ENCODE measurements at regions not wholly inside any gene's neighbourhood (a gene's known extent, or its start where the extent isn't known, plus 50 kb on each side); places are given as distances from the start of the nearest gene placed in this dataset.
"Not testable (repeated sequence)": the region's sequence is repeated elsewhere in the genome, so short reads cannot be mapped to it uniquely, and the experiment has no call there.

- DNase-seq (ENCODE audit: low spot score); H3K9me3 Mint-ChIP-seq; H3K36me3 Mint-ChIP-seq (ENCODE audit: low read depth); H3K27ac Mint-ChIP-seq; H3K4me1 Mint-ChIP-seq (ENCODE audit: low read depth); H3K27me3 Mint-ChIP-seq (ENCODE audit: insufficient read depth); intact Hi-C loops (cut with micrococcal nuclease); H3K4me3 Mint-ChIP-seq: not testable (repeated sequence)
Measured at GRCh38 chr6:142016666-142017065, 116.1 kb upstream of the GJE1 start.

GRCh38 chr6:142015463-142015862, 117.3 kb upstream of the GJE1 start:
- H3K9me3 Mint-ChIP-seq; intact Hi-C loops (cut with micrococcal nuclease); H3K36me3 Mint-ChIP-seq (ENCODE audit: low read depth); H3K4me3 Mint-ChIP-seq; H3K27ac Mint-ChIP-seq; H3K4me1 Mint-ChIP-seq (ENCODE audit: low read depth); DNase-seq (ENCODE audit: low spot score); H3K27me3 Mint-ChIP-seq (ENCODE audit: insufficient read depth): not testable (repeated sequence)

DNA sequence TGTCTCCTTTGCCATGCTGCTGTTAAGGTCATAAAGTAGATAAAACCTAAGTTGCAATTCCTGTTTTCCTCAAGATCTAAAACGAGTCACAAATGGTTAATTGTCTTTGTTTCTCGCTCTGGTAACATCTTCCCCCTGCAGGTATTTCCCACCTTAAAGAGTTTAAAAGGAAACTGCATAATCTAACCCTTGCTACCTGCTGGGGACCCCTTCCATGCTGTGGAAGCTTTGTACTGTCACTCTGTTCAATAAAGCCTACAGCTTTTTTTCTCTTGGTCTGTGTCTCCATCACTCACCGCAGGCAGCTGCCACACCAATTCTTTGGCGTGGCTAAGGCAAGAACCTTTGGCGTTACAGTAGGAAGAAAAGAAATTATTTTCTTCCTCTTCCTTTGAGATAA, 117.7 kb upstream of the GJE1 start:
- H3K36me3 Mint-ChIP-seq (ENCODE audit: low read depth): no peaks in the 10 kb centered on the region
- intact Hi-C loops (cut with micrococcal nuclease): no loop called here

DNA sequence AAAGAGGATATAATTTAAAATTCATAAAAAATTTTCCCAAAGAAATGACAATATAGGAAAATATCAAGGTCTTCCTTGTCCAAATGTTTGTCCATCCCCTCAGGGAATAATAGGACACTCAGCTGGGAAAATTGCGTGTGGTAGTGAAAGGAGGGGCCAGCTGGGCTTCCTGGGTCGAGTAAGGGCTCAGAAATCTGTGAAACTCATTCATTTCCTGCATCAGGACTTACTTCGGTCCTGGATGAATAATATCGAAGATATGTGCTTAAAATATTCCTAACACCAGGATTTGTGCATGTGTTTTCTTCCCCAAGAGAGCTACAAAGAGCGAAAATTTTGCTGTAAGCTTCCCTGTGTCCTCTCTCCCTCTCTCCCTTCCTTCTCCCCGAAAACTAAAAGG, 118.2 kb upstream of the GJE1 start:
- Mint-ChIP-seq H3K9me3 (no peaks in the 10 kb centered on the region), H3K27me3 (ENCODE audit: insufficient read depth) (peaks cover 1% of the 10 kb centered on the region), H3K4me1 (ENCODE audit: low read depth) (peaks cover 4% of the 10 kb centered on the region), H3K36me3 (ENCODE audit: low read depth) (no peaks in the 10 kb centered on the region), H3K4me3 (no peak overlapping the region), H3K27ac (no peak overlapping the region)
- DNase-seq (ENCODE audit: low spot score): no peak
- intact Hi-C loops (cut with micrococcal nuclease): no loop called here

More for the DNA sequence above, 117.7 kb upstream of the GJE1 start:
- Mint-ChIP-seq H3K9me3 (no peaks in the 10 kb centered on the region), H3K4me1 (ENCODE audit: low read depth) (peaks cover 4% of the 10 kb centered on the region), H3K27ac (no peak overlapping the region), H3K4me3 (no peak overlapping the region), H3K27me3 (ENCODE audit: insufficient read depth) (peaks cover 1% of the 10 kb centered on the region)
- DNase-seq (ENCODE audit: low spot score): no peak

DNA sequence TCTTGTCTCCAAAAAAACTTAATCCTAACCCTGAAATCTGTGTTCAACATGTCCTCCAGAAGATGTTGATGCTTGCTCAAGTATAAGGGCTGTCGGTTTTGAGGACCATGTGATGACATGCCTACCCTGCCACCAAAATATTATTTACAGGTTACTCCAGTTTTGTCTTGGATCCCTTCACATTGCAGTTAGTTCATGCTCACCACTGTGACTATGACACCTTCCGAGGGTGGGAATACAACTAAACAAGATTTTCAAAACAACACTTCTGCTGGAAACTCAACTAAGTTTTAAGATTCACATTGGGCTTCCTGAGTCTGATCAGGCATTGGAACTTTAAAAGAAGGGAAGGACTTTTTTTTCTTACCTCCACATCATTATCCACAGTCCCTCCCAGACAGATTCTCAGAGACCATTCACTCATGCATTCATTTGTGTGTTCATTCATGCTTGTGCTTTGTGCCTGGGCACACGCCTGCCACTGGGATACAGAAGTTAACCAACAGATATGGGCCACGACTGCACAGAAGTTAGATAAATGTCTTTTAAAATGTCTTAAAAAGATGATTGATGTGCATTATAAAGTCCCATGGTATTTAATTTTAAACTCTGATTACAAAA, 118.7 kb upstream of the GJE1 start:
- Mint-ChIP-seq H3K4me3 (no peak overlapping the region), H3K27me3 (ENCODE audit: insufficient read depth) (peaks cover 1% of the 10 kb centered on the region), H3K4me1 (ENCODE audit: low read depth) (peaks cover 4% of the 10 kb centered on the region), H3K36me3 (ENCODE audit: low read depth) (no peaks in the 10 kb centered on the region), H3K27ac (no peak overlapping the region), H3K9me3 (no peaks in the 10 kb centered on the region)
- DNase-seq (ENCODE audit: low spot score): no peak
- intact Hi-C loops (cut with micrococcal nuclease): no loop called here

DNA sequence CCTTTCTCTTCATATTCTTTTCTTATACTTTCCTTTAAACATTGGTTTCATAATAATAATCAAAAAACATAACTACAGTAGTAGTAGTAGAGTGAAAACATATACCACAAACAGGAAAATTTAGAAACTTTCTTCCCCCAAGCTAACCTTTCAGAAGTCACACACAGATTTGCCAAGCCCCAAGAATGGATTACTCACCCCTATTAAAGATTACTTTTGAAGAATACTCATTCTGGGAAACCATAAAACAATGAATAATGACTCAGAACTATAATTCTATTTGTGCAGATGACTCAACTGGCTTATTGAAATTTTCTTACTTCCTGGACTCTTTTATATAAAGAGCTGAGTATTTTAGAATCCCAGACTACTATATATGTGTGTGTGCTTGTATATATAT, 119.4 kb upstream of the GJE1 start:
- H3K4me1 Mint-ChIP-seq (ENCODE audit: low read depth): peaks cover 4% of the 10 kb centered on the region
- intact Hi-C loops (cut with micrococcal nuclease): no loop called here
- no peak for DNase-seq (ENCODE audit: low spot score)
- no peaks in the 10 kb centered on the region for H3K9me3 Mint-ChIP-seq
- no peaks in the 10 kb centered on the region for H3K36me3 Mint-ChIP-seq (ENCODE audit: low read depth)
- H3K27me3 Mint-ChIP-seq (ENCODE audit: insufficient read depth): peaks cover 1% of the 10 kb centered on the region
- no peak overlapping the region for H3K27ac Mint-ChIP-seq
- no peak overlapping the region for H3K4me3 Mint-ChIP-seq

DNA sequence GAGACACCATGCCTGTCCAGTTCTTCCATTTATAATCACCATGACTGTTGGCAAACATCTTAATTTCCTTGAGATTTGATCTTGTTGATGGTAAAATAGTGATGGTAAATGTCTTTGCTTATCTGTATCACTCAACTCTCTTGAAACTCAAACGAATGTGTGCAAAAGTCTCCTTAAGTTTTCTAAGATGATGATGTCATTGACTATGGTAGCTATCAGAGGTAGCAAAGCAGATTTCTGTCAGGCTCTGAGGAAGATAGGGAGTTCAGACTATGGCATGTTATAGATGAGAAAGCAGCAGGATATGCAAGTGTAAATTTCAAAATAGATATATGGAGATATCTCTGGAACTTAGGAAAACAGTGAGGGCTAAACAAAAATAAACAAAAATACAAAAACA, 121.0 kb upstream of the GJE1 start:
- Mint-ChIP-seq H3K27me3 (ENCODE audit: insufficient read depth) (peaks cover 1% of the 10 kb centered on the region), H3K4me3 (no peak overlapping the region), H3K9me3 (no peaks in the 10 kb centered on the region), H3K27ac (no peak overlapping the region), H3K4me1 (ENCODE audit: low read depth) (peaks cover 4% of the 10 kb centered on the region), H3K36me3 (ENCODE audit: low read depth) (no peaks in the 10 kb centered on the region)
- DNase-seq (ENCODE audit: low spot score): no peak
- intact Hi-C loops (cut with micrococcal nuclease): no loop called here

DNA sequence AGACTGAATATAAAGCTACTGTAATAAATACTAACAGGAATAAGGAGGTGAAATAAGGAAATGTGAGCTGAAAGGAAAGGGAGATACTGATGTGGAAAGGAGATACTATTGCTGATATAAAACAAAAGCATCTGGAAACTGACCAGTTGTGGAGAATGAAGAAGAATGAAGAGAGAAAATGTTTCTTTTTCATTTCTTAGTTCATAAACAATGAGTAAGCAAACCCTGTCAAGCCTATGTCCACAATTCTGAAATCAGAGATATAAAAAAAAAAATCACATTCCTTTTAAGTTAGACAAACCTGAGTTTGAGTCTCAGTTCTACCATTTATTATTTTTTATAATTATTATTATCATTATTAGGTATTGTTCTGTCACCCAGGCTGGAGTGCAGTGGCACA, 121.6 kb upstream of the GJE1 start:
- intact Hi-C loops (cut with micrococcal nuclease): no loop called here
- DNase-seq (ENCODE audit: low spot score): no peak
- Mint-ChIP-seq H3K4me3 (no peak overlapping the region), H3K27me3 (ENCODE audit: insufficient read depth) (peaks cover 1% of the 10 kb centered on the region), H3K36me3 (ENCODE audit: low read depth) (no peaks in the 10 kb centered on the region), H3K27ac (no peak overlapping the region), H3K9me3 (no peaks in the 10 kb centered on the region), H3K4me1 (ENCODE audit: low read depth) (peaks cover 4% of the 10 kb centered on the region)

DNA sequence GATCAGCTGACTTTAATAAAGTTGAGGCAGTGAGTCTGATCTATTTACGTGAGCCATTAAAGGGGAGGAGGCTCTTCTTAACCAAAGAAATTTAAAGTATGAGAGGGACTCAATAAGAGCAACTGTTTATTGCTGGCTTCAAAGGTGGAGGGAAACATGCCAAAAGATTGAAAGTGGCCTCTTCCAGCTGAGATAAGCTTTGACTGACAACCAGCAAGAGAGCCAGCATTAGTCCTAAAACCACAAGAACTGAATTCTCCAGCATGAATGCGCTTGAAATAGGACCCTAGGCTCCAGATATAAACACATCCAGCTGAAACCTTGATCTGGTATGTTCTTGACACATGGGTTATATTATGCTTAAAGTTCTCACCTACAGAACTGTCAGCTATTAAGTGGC, 123.1 kb upstream of the GJE1 start:
- no peaks in the 10 kb centered on the region for H3K9me3 Mint-ChIP-seq
- H3K27ac Mint-ChIP-seq: no peak overlapping the region
- peaks cover 4% of the 10 kb centered on the region for H3K4me1 Mint-ChIP-seq (ENCODE audit: low read depth)
- no peak for DNase-seq (ENCODE audit: low spot score)
- intact Hi-C loops (cut with micrococcal nuclease): no loop called here
- peaks cover 1% of the 10 kb centered on the region for H3K27me3 Mint-ChIP-seq (ENCODE audit: insufficient read depth)
- H3K36me3 Mint-ChIP-seq (ENCODE audit: low read depth): no peaks in the 10 kb centered on the region
- no peak overlapping the region for H3K4me3 Mint-ChIP-seq

DNA sequence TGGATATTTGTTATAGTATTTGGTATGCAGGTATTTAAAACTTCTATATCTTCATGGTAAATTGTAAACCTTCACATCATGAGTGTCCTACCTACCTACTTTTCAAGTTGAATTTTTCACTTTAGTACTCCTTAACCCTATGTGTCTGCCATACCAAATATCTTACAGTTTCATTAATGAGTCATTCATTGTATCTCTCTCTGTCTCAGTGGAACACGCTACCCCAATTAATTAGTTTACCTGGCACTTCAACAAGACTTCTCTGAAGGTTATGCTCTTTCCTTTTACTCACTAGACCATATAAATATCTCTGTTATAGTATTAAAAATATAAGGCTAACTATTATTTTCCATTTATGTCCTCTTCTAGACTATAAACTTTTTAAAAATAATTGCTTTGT, 123.9 kb upstream of the GJE1 start:
- no peak for DNase-seq (ENCODE audit: low spot score)
- Mint-ChIP-seq H3K4me1 (ENCODE audit: low read depth) (peaks cover 4% of the 10 kb centered on the region), H3K27me3 (ENCODE audit: insufficient read depth) (peaks cover 1% of the 10 kb centered on the region), H3K27ac (no peak overlapping the region), H3K9me3 (no peaks in the 10 kb centered on the region), H3K36me3 (ENCODE audit: low read depth) (no peaks in the 10 kb centered on the region), H3K4me3 (no peak overlapping the region)
- intact Hi-C loops (cut with micrococcal nuclease): no loop called here

- H3K9me3 Mint-ChIP-seq: no peaks in the 10 kb centered on the region
- no peak overlapping the region for H3K27ac Mint-ChIP-seq
- no peak for DNase-seq (ENCODE audit: low spot score)
- H3K36me3 Mint-ChIP-seq (ENCODE audit: low read depth): no peaks in the 10 kb centered on the region
- H3K27me3 Mint-ChIP-seq (ENCODE audit: insufficient read depth): peaks cover 1% of the 10 kb centered on the region
- intact Hi-C loops (cut with micrococcal nuclease): no loop called here
- peaks cover 2% of the 10 kb centered on the region for H3K4me1 Mint-ChIP-seq (ENCODE audit: low read depth)
- no peak overlapping the region for H3K4me3 Mint-ChIP-seq
Measured at GRCh38 chr6:142008016-142008735, 124.5 kb upstream of the GJE1 start.

- Mint-ChIP-seq H3K9me3 (no peaks in the 10 kb centered on the region), H3K4me1 (ENCODE audit: low read depth) (no peaks in the 10 kb centered on the region), H3K36me3 (ENCODE audit: low read depth) (no peaks in the 10 kb centered on the region), H3K27ac (no peak overlapping the region), H3K4me3 (no peak overlapping the region), H3K27me3 (ENCODE audit: insufficient read depth) (peaks cover 2% of the 10 kb centered on the region)
- intact Hi-C loops (cut with micrococcal nuclease): no loop called here
- no peak for DNase-seq (ENCODE audit: low spot score)
Measured at GRCh38 chr6:142005021-142005420, 127.7 kb upstream of the GJE1 start.

DNA sequence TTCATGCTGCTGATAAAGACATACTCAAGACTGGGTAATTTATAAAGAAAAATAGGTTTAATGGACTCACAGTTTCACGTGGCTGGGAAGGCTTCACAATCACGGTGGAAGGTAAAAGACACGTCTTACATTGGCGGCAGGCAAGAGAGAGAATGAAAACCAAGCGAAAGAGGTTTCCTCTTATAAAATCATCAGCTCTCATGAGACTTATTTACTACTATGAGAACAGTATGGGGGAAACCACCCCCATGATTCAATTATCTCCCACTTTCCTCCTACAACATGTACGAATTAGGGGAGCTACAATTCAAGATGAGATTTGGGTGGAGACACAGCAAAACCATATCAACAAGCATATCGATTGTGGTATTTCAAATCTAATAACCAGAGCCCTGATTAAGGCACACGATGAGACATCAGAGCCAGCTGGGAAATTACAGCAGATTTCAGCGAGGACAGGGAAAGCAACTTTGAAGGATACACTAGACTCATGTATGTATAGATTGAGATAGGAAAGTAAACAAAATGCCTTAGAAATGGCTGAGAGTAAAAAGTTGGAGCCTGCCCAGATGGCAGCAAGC, 129.8 kb upstream of the GJE1 start:
- intact Hi-C loops (cut with micrococcal nuclease): no loop called here
- Mint-ChIP-seq H3K27ac (no peak overlapping the region), H3K4me3 (no peak overlapping the region), H3K9me3 (no peaks in the 10 kb centered on the region), H3K27me3 (ENCODE audit: insufficient read depth) (peaks cover 2% of the 10 kb centered on the region), H3K36me3 (ENCODE audit: low read depth) (no peaks in the 10 kb centered on the region), H3K4me1 (ENCODE audit: low read depth) (no peaks in the 10 kb centered on the region)
- no peak for DNase-seq (ENCODE audit: low spot score)

Data from activated T-helper 1 cell treated with anti-CD3 and anti-CD28 coated beads, Interleukin-12 subunit alpha, Interleukin-12 subunit beta, Interleukin-2, Interleukin-4 antibody, amounts not matched to agents 30 ng/mL and 10 ng/mL and 1 ng/mL, durations not matched to agents 14 hours and 24 hours and 36 hours (primary cell).